ENCODE measurements at regions not wholly inside any gene's neighbourhood (a gene's known extent, or its start where the extent isn't known, plus 50 kb on each side); places are given as distances from the start of the nearest gene placed in this dataset.

DNA sequence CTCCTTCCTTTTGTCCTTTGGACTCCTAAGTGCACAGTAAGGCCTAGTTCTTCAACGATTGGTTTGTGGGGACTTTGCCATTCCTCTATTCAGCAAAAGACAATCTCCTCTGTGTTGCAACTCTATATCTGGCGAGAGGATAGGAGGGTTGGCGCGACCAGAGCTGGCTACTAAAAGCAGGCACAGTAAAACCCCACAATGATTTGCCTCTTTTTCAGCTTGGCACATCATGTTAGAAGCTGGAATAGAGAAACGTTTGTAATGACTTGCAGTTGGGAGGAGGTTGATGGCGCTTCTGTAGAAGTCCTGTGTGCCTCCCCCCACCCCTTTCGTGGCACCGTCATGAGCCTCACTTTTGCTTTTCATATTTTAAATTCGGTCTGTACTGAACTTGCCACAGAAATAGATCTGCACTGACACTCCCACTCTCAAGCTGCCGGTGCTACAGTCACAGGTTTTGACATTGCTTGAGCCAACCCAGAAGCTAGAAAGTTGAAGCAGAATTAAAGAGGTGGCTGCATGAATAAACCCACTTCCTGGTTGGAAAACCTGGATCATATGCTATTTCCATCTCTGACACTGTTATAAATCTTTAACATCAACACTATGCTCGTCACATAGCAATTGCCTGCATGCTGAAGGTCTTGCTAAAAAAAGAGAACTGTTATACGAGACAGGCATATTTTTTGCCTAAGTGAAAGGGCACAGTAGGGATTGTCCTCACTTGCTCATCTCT lies 315.3 kb upstream of the PRICKLE1 start:
- Histone ChIP-seq H3K4me1 (ENCODE audit: insufficient read depth, low read length) (no peaks in the 10 kb centered on the region), H3K56ac (ENCODE audit: insufficient read length, low read depth, low read length) (no peak overlapping the region), H2BK12ac (ENCODE audit: insufficient read length, low read depth, low read length) (no peak overlapping the region), H4K5ac (ENCODE audit: insufficient read length, low read depth, low read length) (no peak overlapping the region), H4K91ac (ENCODE audit: insufficient read length, low read depth, low read length) (no peak overlapping the region), H3T11ph (ENCODE audit: low read length) (no peak overlapping the region), H3K27ac (ENCODE audit: insufficient read length, low read depth, low read length) (no peak overlapping the region), H3K9me3 (ENCODE audit: control insufficient read depth, low read depth, low read length) (no peaks in the 10 kb centered on the region), H3K18ac (ENCODE audit: insufficient read length, low read depth, low read length) (no peak overlapping the region), H2BK20ac (ENCODE audit: low read depth, low read length, poor library complexity, severe bottlenecking) (no peak overlapping the region), H3K23ac (ENCODE audit: insufficient read length, low read depth, low read length) (no peak overlapping the region), H2BK5ac (ENCODE audit: insufficient read length, low read length) (no peak overlapping the region), H2BK120ac (ENCODE audit: low read depth, low read length, poor library complexity, severe bottlenecking) (no peak overlapping the region), H3K4ac (ENCODE audit: low read depth, low read length) (no peak overlapping the region), H3K9ac (ENCODE audit: extremely low read depth, insufficient read length, low read length) (no peak overlapping the region), H3K27me3 (ENCODE audit: insufficient read depth, low read length) (no peaks in the 10 kb centered on the region), H4K8ac (replicated peaks; ENCODE audit: insufficient read length, low read depth, low read length) (no peak overlapping the region), H3K14ac (ENCODE audit: insufficient read depth, low read length) (no peak overlapping the region; the same call in 1 of the 2 replicates), H2BK15ac (ENCODE audit: low read depth, low read length) (no peak overlapping the region), H4K20me1 (ENCODE audit: control insufficient read depth, insufficient read depth, insufficient read length) (no peaks in the 10 kb centered on the region), H3K23me2 (ENCODE audit: insufficient read length, low read depth, low read length, poor library complexity, severe bottlenecking) (no peaks in the 10 kb centered on the region), H3K79me1 (ENCODE audit: insufficient read depth, low read depth, low read length, poor library complexity, severe bottlenecking) (no peaks in the 10 kb centered on the region), H2AFZ (ENCODE audit: low read length) (no peak overlapping the region), H3K4me2 (ENCODE audit: insufficient read depth, insufficient read length, low read length) (no peak overlapping the region), H2AK5ac (ENCODE audit: insufficient read length, low read length) (no peak overlapping the region), H3K79me2 (ENCODE audit: insufficient read depth, low read length) (no peaks in the 10 kb centered on the region)
- Mint-ChIP-seq H3K36me3 (ENCODE audit: insufficient read depth in 1 of 3, low read depth in 3 of 3) (peaks cover 0 to 9% (median 0%) of the 10 kb centered on the region in 3 experiments; a peak in 1 of 7 replicates), H3K4me3 (no peak overlapping the region), H3K4me1 (no peaks in the 10 kb centered on the region), H3K27me3 (ENCODE audit: low read depth) (no peaks in the 10 kb centered on the region), H3K27ac (no peak overlapping the region), H3K9me3 (peaks cover 5 to 9% of the 10 kb centered on the region in 2 experiments; a peak in 3 of 5 replicates)
- TF ChIP-seq CTCF (conservative IDR thresholded peaks at IDR 0.05), result no peak
- no peak for DNase-seq
- WGBS (ENCODE audit: extremely low coverage, insufficient read length, low lambda C conversion rate), result no CpG with 5 or more reads among the region's 12 CpGs
